ENCODE measurements at regions not wholly inside any gene's neighbourhood (a gene's known extent, or its start where the extent isn't known, plus 50 kb on each side); places are given as distances from the start of the nearest gene placed in this dataset.

DNA sequence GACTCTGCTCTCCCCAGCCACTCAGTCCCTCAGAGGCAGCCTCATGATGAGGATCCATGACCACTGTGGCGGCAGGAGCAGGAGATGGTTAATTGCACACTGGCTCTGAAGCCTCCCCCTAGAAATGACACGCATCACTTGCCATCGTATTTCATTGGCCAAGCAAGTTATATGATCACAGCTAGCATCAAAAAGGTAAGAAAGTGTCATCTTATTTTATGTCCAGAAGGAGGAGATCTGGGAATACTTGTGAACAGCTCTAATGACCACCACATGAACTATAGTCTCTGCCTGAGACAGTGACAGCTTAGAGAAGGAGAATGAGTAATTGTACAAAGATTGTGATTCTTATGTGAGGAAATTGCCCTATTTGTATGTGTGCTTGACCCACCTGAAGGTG is 363.4 kb downstream of the NUAK1 start:
- Histone ChIP-seq H3K27me3 (no peaks in the 10 kb centered on the region), H3K27ac (no peak overlapping the region), H3K36me3 (no peaks in the 10 kb centered on the region), H3K9me3 (no peaks in the 10 kb centered on the region), H3K4me3 (no peak overlapping the region), H3K4me1 (peaks cover 8% of the 10 kb centered on the region)
- TF ChIP-seq, protein P1, sequence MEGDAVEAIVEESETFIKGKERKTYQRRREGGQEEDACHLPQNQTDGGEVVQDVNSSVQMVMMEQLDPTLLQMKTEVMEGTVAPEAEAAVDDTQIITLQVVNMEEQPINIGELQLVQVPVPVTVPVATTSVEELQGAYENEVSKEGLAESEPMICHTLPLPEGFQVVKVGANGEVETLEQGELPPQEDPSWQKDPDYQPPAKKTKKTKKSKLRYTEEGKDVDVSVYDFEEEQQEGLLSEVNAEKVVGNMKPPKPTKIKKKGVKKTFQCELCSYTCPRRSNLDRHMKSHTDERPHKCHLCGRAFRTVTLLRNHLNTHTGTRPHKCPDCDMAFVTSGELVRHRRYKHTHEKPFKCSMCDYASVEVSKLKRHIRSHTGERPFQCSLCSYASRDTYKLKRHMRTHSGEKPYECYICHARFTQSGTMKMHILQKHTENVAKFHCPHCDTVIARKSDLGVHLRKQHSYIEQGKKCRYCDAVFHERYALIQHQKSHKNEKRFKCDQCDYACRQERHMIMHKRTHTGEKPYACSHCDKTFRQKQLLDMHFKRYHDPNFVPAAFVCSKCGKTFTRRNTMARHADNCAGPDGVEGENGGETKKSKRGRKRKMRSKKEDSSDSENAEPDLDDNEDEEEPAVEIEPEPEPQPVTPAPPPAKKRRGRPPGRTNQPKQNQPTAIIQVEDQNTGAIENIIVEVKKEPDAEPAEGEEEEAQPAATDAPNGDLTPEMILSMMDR (IDR thresholded peaks at IDR 0.05), result peak; percentile 5
- DNase-seq (no peak), ATAC-seq (no peak)
- intact Hi-C loops (cut with DNase I), result no loop called here

GRCh38 chr12:105783983-105784947 is 354.5 kb downstream of the NUAK1 start:
- Histone ChIP-seq H3K4me3 (no peak overlapping the region), H3K36me3 (no peaks in the 10 kb centered on the region), H3K9me3 (no peaks in the 10 kb centered on the region), H3K27ac (no peak overlapping the region), H3K27me3 (no peaks in the 10 kb centered on the region), H3K4me1 (no peaks in the 10 kb centered on the region)
- TF ChIP-seq, protein P1 (IDR thresholded peaks at IDR 0.05), result no peak
- ATAC-seq (no peak), DNase-seq (no peak)
- intact Hi-C loops (cut with DNase I), result no loop called here

DNA sequence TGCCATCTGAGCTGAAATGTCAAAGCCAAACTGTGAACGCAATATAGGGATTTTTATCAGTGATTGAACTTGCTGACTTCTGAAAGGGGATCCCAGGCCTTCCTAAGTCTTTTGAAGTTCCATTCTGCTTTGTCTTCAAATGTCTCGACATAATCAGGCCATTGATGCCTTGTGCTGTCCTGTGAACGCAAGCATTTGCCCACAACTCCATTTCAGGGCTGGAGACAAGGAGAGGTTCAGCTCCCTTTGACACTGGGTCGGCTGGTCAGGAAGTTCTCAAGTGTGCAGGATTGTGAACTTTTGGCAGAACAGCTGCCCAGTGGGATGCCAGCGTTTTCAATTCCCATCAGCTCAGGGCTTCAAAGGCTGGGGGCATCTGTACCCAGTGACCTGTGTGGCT is 345.3 kb downstream of the NUAK1 start:
- DNase-seq (no peak), ATAC-seq (no peak)
- H3K4me3 ChIP-seq, result no peak overlapping the region
- TF ChIP-seq, protein P1 (IDR thresholded peaks at IDR 0.05), result no peak
- H3K36me3 ChIP-seq, result no peaks in the 10 kb centered on the region
- intact Hi-C loops (cut with DNase I), result no loop called here
- no peaks in the 10 kb centered on the region for H3K4me1 ChIP-seq
- H3K9me3 ChIP-seq, result no peaks in the 10 kb centered on the region
- no peak overlapping the region for H3K27ac ChIP-seq
- no peaks in the 10 kb centered on the region for H3K27me3 ChIP-seq

GRCh38 chr12:105798256-105798845 is 340.4 kb downstream of the NUAK1 start:
- intact Hi-C loops (cut with DNase I), result no loop called here
- no peak overlapping the region for H3K27ac ChIP-seq
- DNase-seq, result no peak
- H3K4me1 ChIP-seq, result no peaks in the 10 kb centered on the region
- no peaks in the 10 kb centered on the region for H3K27me3 ChIP-seq
- TF ChIP-seq, protein P1 (IDR thresholded peaks at IDR 0.05), result no peak
- H3K9me3 ChIP-seq, result no peaks in the 10 kb centered on the region
- no peak overlapping the region for H3K4me3 ChIP-seq
- no peaks in the 10 kb centered on the region for H3K36me3 ChIP-seq
- no peak for ATAC-seq

- no peak overlapping the region for H3K4me3 ChIP-seq
- intact Hi-C loops (cut with DNase I), result no loop called here
- no peak overlapping the region for H3K27ac ChIP-seq
- ATAC-seq, result no peak
- no peak for DNase-seq
- H3K27me3 ChIP-seq, result no peaks in the 10 kb centered on the region
- no peaks in the 10 kb centered on the region for H3K9me3 ChIP-seq
- H3K36me3 ChIP-seq, result no peaks in the 10 kb centered on the region
- TF ChIP-seq, protein P1 (IDR thresholded peaks at IDR 0.05), result no peak
- no peaks in the 10 kb centered on the region for H3K4me1 ChIP-seq
These were observed 339.7 kb downstream of the NUAK1 start for GRCh38 chr12:105799103-105799502.
